ENCODE measurements at regions not wholly inside any gene's neighbourhood (a gene's known extent, or its start where the extent isn't known, plus 50 kb on each side); places are given as distances from the start of the nearest gene placed in this dataset.

DNA sequence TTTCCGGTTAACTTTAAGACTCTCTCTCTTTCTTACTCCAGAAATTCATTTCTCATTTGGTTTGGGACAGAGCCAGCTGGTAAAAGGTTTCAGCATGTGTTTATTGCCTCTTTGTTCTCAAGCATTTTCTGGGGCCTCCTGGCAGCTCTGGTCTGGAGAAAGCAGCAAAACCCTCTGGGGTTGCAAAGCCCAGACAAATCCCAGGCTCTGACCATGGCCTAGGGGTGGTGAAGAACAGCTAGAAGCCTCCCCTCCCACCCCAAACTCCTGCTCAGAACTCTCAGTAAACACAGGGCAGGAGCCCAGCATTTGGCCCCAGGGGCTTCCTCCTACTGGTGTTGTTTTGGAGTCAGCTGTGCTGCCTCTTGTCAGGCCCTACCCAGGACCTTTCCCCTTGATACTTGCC, 124.2 kb upstream of the SERP2 start:
- TF ChIP-seq, protein P1, sequence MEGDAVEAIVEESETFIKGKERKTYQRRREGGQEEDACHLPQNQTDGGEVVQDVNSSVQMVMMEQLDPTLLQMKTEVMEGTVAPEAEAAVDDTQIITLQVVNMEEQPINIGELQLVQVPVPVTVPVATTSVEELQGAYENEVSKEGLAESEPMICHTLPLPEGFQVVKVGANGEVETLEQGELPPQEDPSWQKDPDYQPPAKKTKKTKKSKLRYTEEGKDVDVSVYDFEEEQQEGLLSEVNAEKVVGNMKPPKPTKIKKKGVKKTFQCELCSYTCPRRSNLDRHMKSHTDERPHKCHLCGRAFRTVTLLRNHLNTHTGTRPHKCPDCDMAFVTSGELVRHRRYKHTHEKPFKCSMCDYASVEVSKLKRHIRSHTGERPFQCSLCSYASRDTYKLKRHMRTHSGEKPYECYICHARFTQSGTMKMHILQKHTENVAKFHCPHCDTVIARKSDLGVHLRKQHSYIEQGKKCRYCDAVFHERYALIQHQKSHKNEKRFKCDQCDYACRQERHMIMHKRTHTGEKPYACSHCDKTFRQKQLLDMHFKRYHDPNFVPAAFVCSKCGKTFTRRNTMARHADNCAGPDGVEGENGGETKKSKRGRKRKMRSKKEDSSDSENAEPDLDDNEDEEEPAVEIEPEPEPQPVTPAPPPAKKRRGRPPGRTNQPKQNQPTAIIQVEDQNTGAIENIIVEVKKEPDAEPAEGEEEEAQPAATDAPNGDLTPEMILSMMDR (IDR thresholded peaks at IDR 0.05; ENCODE audit: borderline replicate concordance, extremely low read depth, insufficient read depth): no peak
- Histone ChIP-seq H3K4me3 (ENCODE audit: low read length in 3 of 3) (no peak overlapping the region), H3K27ac (ENCODE audit: low read depth in 2 of 2, low read length in 2 of 2) (peak overlapping the region in 1 of 2 donors; percentile 70), H3K27me3 (ENCODE audit: control insufficient read depth, insufficient read depth, low read length) (no peaks in the 10 kb centered on the region), H3K9ac (ENCODE audit: low read length in 3 of 3) (no peak overlapping the region), H3K9me3 (ENCODE audit: control insufficient read depth in 2 of 3, insufficient read depth in 1 of 3, low read length in 3 of 3) (no peaks in the 10 kb centered on the region), H3K36me3 (ENCODE audit: control insufficient read depth in 2 of 3, insufficient read depth in 3 of 3, low read length in 3 of 3) (no peaks in the 10 kb centered on the region), H3K4me1 (ENCODE audit: control insufficient read depth in 2 of 3, insufficient read depth in 2 of 3, low read depth in 1 of 3, low read length in 3 of 3) (peaks cover 0 to 7% (median 4%) of the 10 kb centered on the region in 3 donors)
- intact Hi-C loops (cut with DNase I): no loop called here
- no peak for FAIRE-seq
- DNase-seq: peak in 1 of 5 donors; percentile 82

DNA sequence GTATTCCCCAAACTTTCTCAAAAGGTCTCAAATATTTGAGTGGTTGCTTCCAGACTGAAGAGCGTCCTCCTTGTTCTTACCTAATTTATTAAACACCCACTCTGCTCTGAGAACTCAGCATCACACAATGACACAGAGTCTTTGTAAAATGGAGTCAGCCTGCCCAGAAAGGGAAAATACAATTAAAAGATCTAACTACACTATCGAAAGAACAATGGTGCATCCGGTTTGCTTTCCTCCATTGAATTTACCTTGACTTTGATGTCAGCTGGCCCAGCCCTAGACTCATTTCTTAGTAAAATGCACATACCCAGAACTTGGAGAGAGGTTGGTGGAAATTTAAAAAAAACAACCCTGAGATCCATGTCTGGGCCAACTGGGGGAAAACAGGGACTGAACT, 120.7 kb upstream of the SERP2 start:
- Histone ChIP-seq H3K4me1 (ENCODE audit: control insufficient read depth in 2 of 3, insufficient read depth in 2 of 3, low read depth in 1 of 3, low read length in 3 of 3) (peaks cover 0 to 7% (median 4%) of the 10 kb centered on the region in 3 donors), H3K9me3 (ENCODE audit: control insufficient read depth in 2 of 3, insufficient read depth in 1 of 3, low read length in 3 of 3) (no peaks in the 10 kb centered on the region), H3K36me3 (ENCODE audit: control insufficient read depth in 2 of 3, insufficient read depth in 3 of 3, low read length in 3 of 3) (no peaks in the 10 kb centered on the region), H3K9ac (ENCODE audit: low read length in 3 of 3) (no peak overlapping the region), H3K27me3 (ENCODE audit: control insufficient read depth, insufficient read depth, low read length) (no peaks in the 10 kb centered on the region), H3K27ac (ENCODE audit: low read depth in 2 of 2, low read length in 2 of 2) (no peak overlapping the region), H3K4me3 (ENCODE audit: low read length in 3 of 3) (no peak overlapping the region)
- FAIRE-seq: no peak
- no peak for DNase-seq
- intact Hi-C loops (cut with DNase I): no loop called here
- TF ChIP-seq, protein P1 (IDR thresholded peaks at IDR 0.05; ENCODE audit: borderline replicate concordance, extremely low read depth, insufficient read depth): no peak

DNA sequence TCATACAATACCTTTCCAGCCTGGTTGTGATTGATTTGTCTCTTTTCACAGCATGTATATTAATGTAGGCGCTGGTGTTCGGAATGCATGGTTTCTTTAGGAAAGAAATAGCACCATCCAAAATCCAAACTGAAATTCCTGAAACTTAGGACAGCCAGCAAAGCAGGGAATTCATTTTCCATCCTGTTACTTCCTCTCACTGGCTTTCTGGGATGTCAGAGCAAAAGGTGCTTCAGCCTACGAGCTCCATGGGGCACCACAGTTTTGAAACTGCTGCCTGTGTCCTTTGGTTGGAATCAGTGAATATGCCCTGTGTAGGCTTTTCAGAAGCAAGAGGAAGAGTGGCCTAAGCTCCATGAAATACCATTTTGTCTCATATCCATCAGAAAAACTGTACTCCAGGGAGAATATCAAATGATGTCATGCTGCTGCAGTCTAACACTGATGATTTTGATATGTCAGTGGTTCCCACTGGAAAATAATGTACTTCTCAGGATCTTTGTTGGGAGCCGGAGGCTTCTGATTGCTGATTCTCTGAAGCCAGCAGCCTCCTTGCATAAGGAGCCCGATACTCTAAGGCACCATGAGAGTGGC, 117.8 kb upstream of the SERP2 start:
- intact Hi-C loops (cut with DNase I): no loop called here
- Histone ChIP-seq H3K4me3 (ENCODE audit: low read length in 3 of 3) (no peak overlapping the region), H3K36me3 (ENCODE audit: control insufficient read depth in 2 of 3, insufficient read depth in 3 of 3, low read length in 3 of 3) (no peaks in the 10 kb centered on the region), H3K4me1 (ENCODE audit: control insufficient read depth in 2 of 3, insufficient read depth in 2 of 3, low read depth in 1 of 3, low read length in 3 of 3) (peaks cover 0 to 3% (median 0%) of the 10 kb centered on the region in 3 donors), H3K27ac (ENCODE audit: low read depth in 2 of 2, low read length in 2 of 2) (no peak overlapping the region), H3K9me3 (ENCODE audit: control insufficient read depth in 2 of 3, insufficient read depth in 1 of 3, low read length in 3 of 3) (no peaks in the 10 kb centered on the region), H3K27me3 (ENCODE audit: control insufficient read depth, insufficient read depth, low read length) (no peaks in the 10 kb centered on the region), H3K9ac (ENCODE audit: low read length in 3 of 3) (no peak overlapping the region)
- DNase-seq (no peak), FAIRE-seq (no peak)
- TF ChIP-seq, protein P1 (IDR thresholded peaks at IDR 0.05; ENCODE audit: borderline replicate concordance, extremely low read depth, insufficient read depth): no peak

DNA sequence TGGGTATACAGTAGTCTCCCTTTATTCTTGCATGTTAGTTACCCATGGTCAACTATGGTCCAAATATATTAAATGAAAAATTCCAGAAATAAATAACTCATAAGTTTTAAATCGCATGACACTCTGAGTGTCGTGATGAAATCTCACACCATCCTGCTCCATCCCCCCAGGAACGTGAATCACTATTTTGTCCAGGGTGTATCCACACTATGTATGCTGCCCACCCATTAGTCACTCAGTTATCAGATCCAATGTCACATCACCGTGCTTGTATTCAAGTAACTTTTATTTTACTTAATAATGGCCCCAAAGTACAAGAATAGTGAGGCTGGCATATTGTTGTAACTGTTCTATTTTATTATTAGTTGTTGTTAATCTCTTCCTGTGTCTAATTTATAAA, 115.8 kb upstream of the SERP2 start:
- H3K9ac ChIP-seq (ENCODE audit: low read length in 3 of 3): no peak overlapping the region
- H3K4me1 ChIP-seq (ENCODE audit: control insufficient read depth in 2 of 3, insufficient read depth in 2 of 3, low read depth in 1 of 3, low read length in 3 of 3): peaks cover 0 to 3% (median 0%) of the 10 kb centered on the region in 3 donors
- TF ChIP-seq, protein P1 (IDR thresholded peaks at IDR 0.05; ENCODE audit: borderline replicate concordance, extremely low read depth, insufficient read depth): no peak
- no peaks in the 10 kb centered on the region for H3K9me3 ChIP-seq (ENCODE audit: control insufficient read depth in 2 of 3, insufficient read depth in 1 of 3, low read length in 3 of 3)
- intact Hi-C loops (cut with DNase I): no loop called here
- no peak overlapping the region for H3K27ac ChIP-seq (ENCODE audit: low read depth in 2 of 2, low read length in 2 of 2)
- DNase-seq (no peak), FAIRE-seq (no peak)
- H3K36me3 ChIP-seq (ENCODE audit: control insufficient read depth in 2 of 3, insufficient read depth in 3 of 3, low read length in 3 of 3): no peaks in the 10 kb centered on the region
- no peak overlapping the region for H3K4me3 ChIP-seq (ENCODE audit: low read length in 3 of 3)
- no peaks in the 10 kb centered on the region for H3K27me3 ChIP-seq (ENCODE audit: control insufficient read depth, insufficient read depth, low read length)

Measured in kidney (tissue), 13 donors.